ENCODE measurements at regions not wholly inside any gene's neighbourhood (a gene's known extent, or its start where the extent isn't known, plus 50 kb on each side); places are given as distances from the start of the nearest gene placed in this dataset.

DNA sequence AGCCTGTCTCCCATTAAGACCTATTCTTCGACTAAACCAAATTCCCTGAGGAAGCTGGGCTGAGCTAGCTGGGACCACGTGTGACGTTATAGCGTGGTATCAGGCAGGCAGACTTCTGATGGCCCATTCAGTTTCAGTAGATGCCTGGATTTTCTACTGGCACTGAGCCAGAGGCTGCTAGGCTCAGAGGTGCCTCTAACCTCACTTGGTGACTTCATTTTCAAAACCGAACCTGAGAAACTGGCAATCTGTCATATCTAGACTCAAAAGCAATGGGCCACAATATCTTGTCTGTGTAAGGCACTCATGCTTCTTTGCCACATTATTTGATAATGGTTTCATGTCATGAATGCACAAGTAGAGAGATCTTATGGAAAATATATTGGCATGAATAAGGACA lies 352.1 kb upstream of the AZI2 start:
- 79 to 91% (median 85%) methylated on average over 5 of the region's 5 CpGs for WGBS, 3 donors
- Histone ChIP-seq H3K4me3 (no peak overlapping the region), H3K4me1 (peaks cover 8% of the 10 kb centered on the region), H3K27me3 (ENCODE audit: insufficient read depth in 3 of 3, low read length in 2 of 3) (no peaks in the 10 kb centered on the region), H3K36me3 (ENCODE audit: insufficient read depth in 1 of 2, low read depth in 1 of 2) (no peaks in the 10 kb centered on the region), H3K9me3 (no peaks in the 10 kb centered on the region), H3K27ac (no peak overlapping the region)
- ATAC-seq, result no peak
- intact Hi-C loops (cut with DNase I), result no loop called here
- DNase-seq, result no peak
- TF ChIP-seq, protein P1, sequence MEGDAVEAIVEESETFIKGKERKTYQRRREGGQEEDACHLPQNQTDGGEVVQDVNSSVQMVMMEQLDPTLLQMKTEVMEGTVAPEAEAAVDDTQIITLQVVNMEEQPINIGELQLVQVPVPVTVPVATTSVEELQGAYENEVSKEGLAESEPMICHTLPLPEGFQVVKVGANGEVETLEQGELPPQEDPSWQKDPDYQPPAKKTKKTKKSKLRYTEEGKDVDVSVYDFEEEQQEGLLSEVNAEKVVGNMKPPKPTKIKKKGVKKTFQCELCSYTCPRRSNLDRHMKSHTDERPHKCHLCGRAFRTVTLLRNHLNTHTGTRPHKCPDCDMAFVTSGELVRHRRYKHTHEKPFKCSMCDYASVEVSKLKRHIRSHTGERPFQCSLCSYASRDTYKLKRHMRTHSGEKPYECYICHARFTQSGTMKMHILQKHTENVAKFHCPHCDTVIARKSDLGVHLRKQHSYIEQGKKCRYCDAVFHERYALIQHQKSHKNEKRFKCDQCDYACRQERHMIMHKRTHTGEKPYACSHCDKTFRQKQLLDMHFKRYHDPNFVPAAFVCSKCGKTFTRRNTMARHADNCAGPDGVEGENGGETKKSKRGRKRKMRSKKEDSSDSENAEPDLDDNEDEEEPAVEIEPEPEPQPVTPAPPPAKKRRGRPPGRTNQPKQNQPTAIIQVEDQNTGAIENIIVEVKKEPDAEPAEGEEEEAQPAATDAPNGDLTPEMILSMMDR (IDR thresholded peaks at IDR 0.05), result no peak

DNA sequence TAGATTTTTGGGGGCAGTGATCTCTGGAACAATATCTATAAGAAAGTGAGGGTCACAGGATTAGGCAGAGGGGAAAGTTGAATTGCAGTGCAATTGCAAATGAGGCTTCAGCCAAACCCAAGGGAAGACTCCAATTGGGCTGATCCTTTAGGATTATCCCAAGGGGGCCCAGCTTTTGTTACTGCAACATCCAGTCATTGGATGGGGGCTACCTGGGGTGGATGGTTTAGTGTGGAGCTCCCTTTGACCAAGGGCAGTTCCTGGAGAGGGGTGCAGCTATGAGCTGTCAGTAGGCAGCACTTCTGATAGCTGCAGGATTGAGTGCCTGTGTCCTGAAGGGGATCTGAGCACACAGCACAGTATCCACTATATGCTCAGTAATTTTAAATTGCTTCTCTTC lies 355.2 kb upstream of the AZI2 start:
- Histone ChIP-seq H3K27me3 (ENCODE audit: insufficient read depth in 3 of 3, low read length in 2 of 3) (no peaks in the 10 kb centered on the region), H3K4me3 (no peak overlapping the region), H3K36me3 (ENCODE audit: insufficient read depth in 1 of 2, low read depth in 1 of 2) (no peaks in the 10 kb centered on the region), H3K27ac (no peak overlapping the region), H3K9me3 (no peaks in the 10 kb centered on the region), H3K4me1 (peaks cover 4% of the 10 kb centered on the region)
- ATAC-seq (no peak), DNase-seq (no peak)
- TF ChIP-seq, protein P1 (IDR thresholded peaks at IDR 0.05), result no peak
- intact Hi-C loops (cut with DNase I), result no loop called here

DNA sequence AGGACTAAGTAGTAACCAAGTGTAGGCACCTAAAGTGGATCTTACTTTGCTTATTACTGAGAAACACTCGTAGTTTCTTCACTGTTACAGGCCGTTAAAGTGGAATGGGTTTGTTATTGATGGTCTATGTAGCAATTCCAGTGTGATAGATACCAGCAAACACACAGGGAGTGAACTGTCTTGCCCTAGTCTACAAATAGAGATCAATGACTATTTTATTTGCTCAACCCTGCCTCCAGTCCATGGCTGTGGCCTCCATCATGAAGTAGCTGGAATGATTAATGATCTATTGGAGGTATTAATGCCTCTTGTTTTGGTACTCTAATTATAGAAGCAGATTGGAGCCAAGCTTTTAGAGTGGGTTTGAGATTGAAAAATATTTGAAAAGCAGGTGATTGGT lies 362.7 kb upstream of the AZI2 start:
- DNase-seq (no peak), ATAC-seq (no peak)
- Histone ChIP-seq H3K9me3 (no peaks in the 10 kb centered on the region), H3K27ac (no peak overlapping the region), H3K27me3 (ENCODE audit: insufficient read depth in 3 of 3, low read length in 2 of 3) (no peaks in the 10 kb centered on the region), H3K4me3 (no peak overlapping the region), H3K36me3 (ENCODE audit: insufficient read depth in 1 of 2, low read depth in 1 of 2) (no peaks in the 10 kb centered on the region), H3K4me1 (no peaks in the 10 kb centered on the region)
- TF ChIP-seq, protein P1 (IDR thresholded peaks at IDR 0.05), result no peak
- intact Hi-C loops (cut with DNase I), result no loop called here
- WGBS, 3 donors, result 89 to 95% (median 91%) methylated on average over 2 of the region's 2 CpGs

DNA sequence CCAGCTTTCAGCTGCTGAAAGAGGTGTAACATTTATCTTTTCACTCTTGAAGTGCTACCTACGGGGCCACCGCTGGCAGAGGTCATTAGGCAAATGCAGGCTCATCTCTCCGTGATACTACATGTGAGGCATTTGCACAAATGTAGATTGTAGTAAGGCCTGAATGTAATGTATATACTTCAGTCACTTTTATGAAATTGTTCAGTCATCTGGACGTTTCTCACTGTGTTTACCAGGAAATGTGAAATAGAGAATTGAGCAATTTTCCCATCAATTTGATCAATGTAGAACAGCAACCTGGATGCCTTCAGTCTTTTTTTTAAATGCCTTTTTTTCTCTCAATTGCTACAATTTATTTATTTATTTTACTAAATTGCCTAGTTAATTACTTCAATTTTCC lies 368.3 kb upstream of the AZI2 start:
- no peaks in the 10 kb centered on the region for H3K36me3 ChIP-seq (ENCODE audit: insufficient read depth in 1 of 2, low read depth in 1 of 2)
- ATAC-seq (no peak), DNase-seq (no peak)
- no peak overlapping the region for H3K4me3 ChIP-seq
- no peak overlapping the region for H3K27ac ChIP-seq
- no peaks in the 10 kb centered on the region for H3K4me1 ChIP-seq
- 76 to 90% (median 86%) methylated on average over 4 of the region's 4 CpGs for WGBS, 3 donors
- H3K27me3 ChIP-seq (ENCODE audit: insufficient read depth in 3 of 3, low read length in 2 of 3), result no peaks in the 10 kb centered on the region
- H3K9me3 ChIP-seq, result no peaks in the 10 kb centered on the region
- TF ChIP-seq, protein P1 (IDR thresholded peaks at IDR 0.05), result no peak
- intact Hi-C loops (cut with DNase I), result loop anchor here in 1 of 2 donors (5.0 kb wide), 1 partner anchor 35 kb away; no protein-coding TSS in a partner anchor

DNA sequence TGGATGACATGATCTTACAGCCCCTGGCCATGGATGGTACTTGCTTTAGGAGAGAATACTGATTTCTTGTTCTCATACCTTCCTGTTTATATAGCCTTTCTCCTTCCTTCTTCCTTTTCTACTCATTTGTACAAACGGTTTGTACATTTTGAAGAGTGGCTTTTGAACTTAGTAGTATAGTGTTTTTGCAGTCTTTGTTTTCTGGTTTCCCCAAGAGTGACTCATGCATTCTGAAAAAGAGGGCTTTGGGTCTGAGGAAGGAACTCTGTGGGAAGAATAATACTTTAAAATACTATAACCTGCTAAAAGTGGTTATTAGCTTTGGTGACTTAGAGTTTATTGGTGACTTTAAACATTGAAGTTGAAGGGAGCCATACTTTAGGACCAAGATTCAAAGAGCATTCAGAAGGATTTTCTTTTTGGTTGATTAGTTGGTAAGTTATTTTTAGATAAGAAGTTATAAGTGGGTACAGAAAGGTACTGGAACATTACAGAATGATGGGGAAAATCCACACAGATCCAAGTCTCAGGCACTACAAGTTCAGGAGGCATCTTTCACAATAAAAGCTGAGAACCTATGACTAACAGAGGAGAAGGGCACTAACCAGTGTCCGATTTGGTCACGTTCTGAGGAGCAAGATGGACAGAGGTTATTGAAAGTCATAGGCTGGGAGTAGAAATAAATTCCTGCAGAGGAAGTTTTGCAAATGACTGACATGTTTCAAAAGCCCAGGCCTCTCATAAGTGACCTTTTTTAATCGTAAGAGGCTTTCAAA lies 369.6 kb upstream of the AZI2 start:
- intact Hi-C loops (cut with DNase I), result loop anchor here in 1 of 2 donors (5.0 kb wide), 1 partner anchor 36 kb away; no protein-coding TSS in a partner anchor
- peak in 1 of 4 donors; percentile 70 for ATAC-seq
- TF ChIP-seq, protein P1 (IDR thresholded peaks at IDR 0.05), result no peak
- no peak overlapping the region for H3K27ac ChIP-seq
- WGBS, 3 donors, result 68 to 79% (median 70%) methylated on average over 4 of the region's 4 CpGs
- DNase-seq, result no peak
- H3K9me3 ChIP-seq, result no peaks in the 10 kb centered on the region
- H3K4me3 ChIP-seq, result no peak overlapping the region
- no peaks in the 10 kb centered on the region for H3K27me3 ChIP-seq (ENCODE audit: insufficient read depth in 3 of 3, low read length in 2 of 3)
- H3K36me3 ChIP-seq (ENCODE audit: insufficient read depth in 1 of 2, low read depth in 1 of 2), result no peaks in the 10 kb centered on the region
- no peaks in the 10 kb centered on the region for H3K4me1 ChIP-seq

Data from psoas muscle (tissue), 7 donors.